Naive thymus-derived CD8-positive, alpha-beta T cell (primary cell): ENCODE measurements at regions not wholly inside any gene's neighbourhood (a gene's known extent, or its start where the extent isn't known, plus 50 kb on each side); places are given as distances from the start of the nearest gene placed in this dataset.
"Not testable (repeated sequence)": the region's sequence is repeated elsewhere in the genome, so short reads cannot be mapped to it uniquely, and the experiment has no call there.

Experiments used
- ATAC-seq, 2 donors: fragments of 150-1000 bp; cut with Tn5 transposase in 1 of 2; sonication (Bioruptor Pico), chemical (Tn5 transposase) in 1 of 2; 1 replicate in 1 of 2; 2 replicates in 1 of 2; pipeline ENCODE4 v1.10.0; 2021; ENCODE audit warnings: mild to moderate bottlenecking in 2 of 2, moderate library complexity in 2 of 2
- POLR2A ChIA-PET: fragments of 350-600 bp; sonication (Branson Sonifier 250); formaldehyde crosslinking; loops from one replicate; lab custom pipeline; 2021; ENCODE audit warnings: antibody characterized with exemption; lab: Charles Lee
- DNase-seq, 10 donors: peaks; one replicate each; pipeline versions ENCODE4 v3.0.0 to v3.0.0-alpha.2; 2020 to 2022
- H3K27ac Mint-ChIP-seq, 10 donors: one replicate each; pipeline ENCODE4 v1.8.0; 2020 to 2022; ENCODE audit warnings: mild to moderate bottlenecking in 10 of 10, mixed read lengths in 10 of 10, moderate library complexity in 4 of 10, inconsistent platforms in 1 of 10
- H3K27me3 Mint-ChIP-seq, 5 donors: one replicate each; pipeline ENCODE4 v1.8.0; 2021 to 2022; ENCODE audit warnings: mixed read lengths in 5 of 5
- H3K36me3 Mint-ChIP-seq, 3 donors: one replicate each; pipeline ENCODE4 v1.8.0; 2020 to 2022; ENCODE audit warnings: mixed read lengths in 3 of 3, mild to moderate bottlenecking in 2 of 3, inconsistent platforms in 1 of 3
- H3K4me1 Mint-ChIP-seq, 4 donors: one replicate each; pipeline ENCODE4 v1.8.0; 2021 to 2022; ENCODE audit warnings: mixed read lengths in 4 of 4
- H3K4me3 Mint-ChIP-seq, 10 donors: one replicate each; pipeline ENCODE4 v1.8.0; 2020 to 2022; ENCODE audit warnings: mild to moderate bottlenecking in 10 of 10, mixed read lengths in 10 of 10, moderate library complexity in 6 of 10, inconsistent platforms in 1 of 10
- H3K9me3 Mint-ChIP-seq, 9 donors: one replicate each; pipeline ENCODE4 v1.8.0; 2020 to 2022; ENCODE audit warnings: mixed read lengths in 9 of 9, mild to moderate bottlenecking in 3 of 9, inconsistent platforms in 1 of 9, moderate library complexity in 1 of 9

DNA sequence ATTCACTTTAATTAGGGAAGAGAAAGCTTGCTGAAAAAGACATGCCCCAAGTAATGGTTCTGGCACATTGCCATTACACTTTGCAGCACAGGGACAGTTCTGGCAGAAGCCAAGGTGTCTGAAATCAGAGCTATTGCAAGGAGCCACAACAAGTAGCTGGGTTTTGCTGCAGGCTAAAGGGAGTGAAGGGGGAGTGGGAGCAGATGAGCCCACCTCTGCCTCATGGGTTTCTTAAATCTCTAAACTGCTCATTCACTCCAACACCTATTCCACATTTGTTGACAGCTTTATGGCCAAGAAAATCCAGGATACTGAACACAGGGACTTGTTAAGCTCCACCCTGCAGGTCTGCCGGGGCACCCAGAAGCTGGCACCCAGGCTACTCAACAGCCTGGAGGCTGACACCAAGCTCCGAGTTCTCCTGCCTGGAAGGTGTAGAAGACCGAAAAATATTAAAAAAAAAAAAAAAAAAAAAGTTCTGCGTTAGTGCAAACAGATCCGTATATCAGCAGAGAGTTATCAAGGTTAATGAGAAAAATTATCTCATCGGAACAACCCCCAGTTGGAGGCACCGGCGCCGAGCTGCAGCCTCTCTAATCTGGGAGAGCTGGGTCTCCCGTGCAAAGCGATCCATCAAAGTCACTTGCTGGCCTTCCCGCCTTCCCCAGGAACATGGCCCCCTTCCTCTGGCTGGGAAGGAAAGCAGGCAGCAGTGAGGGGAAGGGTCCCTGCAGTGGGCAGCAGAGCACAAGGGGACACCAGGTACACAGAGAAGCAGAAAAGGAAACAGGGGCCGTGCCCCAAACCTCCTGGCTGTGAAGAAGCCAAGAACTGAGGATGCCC lies 123.7 kb downstream of the HNMT start:
- Mint-ChIP-seq H3K9me3 (peaks cover 0 to 6% (median 0%) of the 10 kb centered on the region in 9 donors), H3K27me3 (peaks cover 0 to 5% (median 0%) of the 10 kb centered on the region in 5 donors), H3K36me3 (no peaks in the 10 kb centered on the region), H3K4me1 (no peaks in the 10 kb centered on the region), H3K4me3 (no peak overlapping the region), H3K27ac (no peak overlapping the region)
- POLR2A ChIA-PET: no interaction called here
- DNase-seq (no peak), ATAC-seq (no peak)

GRCh38 chr2:138090330-138090729 lies 126.1 kb downstream of the HNMT start:
- H3K27me3 Mint-ChIP-seq: peaks cover 0 to 5% (median 0%) of the 10 kb centered on the region in 5 donors
- H3K27ac Mint-ChIP-seq: no peak overlapping the region
- no peaks in the 10 kb centered on the region for H3K36me3 Mint-ChIP-seq
- POLR2A ChIA-PET: no interaction called here
- H3K4me3 Mint-ChIP-seq: no peak overlapping the region
- no peak for ATAC-seq
- no peaks in the 10 kb centered on the region for H3K4me1 Mint-ChIP-seq
- H3K9me3 Mint-ChIP-seq: peaks cover 0 to 6% (median 0%) of the 10 kb centered on the region in 9 donors
- no peak for DNase-seq

GRCh38 chr2:138093455-138093854 lies 129.2 kb downstream of the HNMT start:
- Mint-ChIP-seq H3K9me3 (peaks cover 0 to 11% (median under 1%) of the 10 kb centered on the region in 9 donors), H3K27ac (no peak overlapping the region), H3K4me1 (no peaks in the 10 kb centered on the region), H3K27me3 (peaks cover 0 to 3% (median 0%) of the 10 kb centered on the region in 5 donors), H3K4me3 (no peak overlapping the region), H3K36me3 (no peaks in the 10 kb centered on the region)
- POLR2A ChIA-PET: no interaction called here
- ATAC-seq: no peak
- DNase-seq: no peak

GRCh38 chr2:138094031-138094430 lies 129.8 kb downstream of the HNMT start:
- no peaks in the 10 kb centered on the region for H3K27me3 Mint-ChIP-seq
- H3K4me1 Mint-ChIP-seq: no peaks in the 10 kb centered on the region
- DNase-seq: no peak
- no peak overlapping the region for H3K27ac Mint-ChIP-seq
- no peak for ATAC-seq
- POLR2A ChIA-PET: no interaction called here
- H3K9me3 Mint-ChIP-seq: peaks cover 0 to 11% (median 3%) of the 10 kb centered on the region in 9 donors
- no peaks in the 10 kb centered on the region for H3K36me3 Mint-ChIP-seq
- H3K4me3 Mint-ChIP-seq: no peak overlapping the region

GRCh38 chr2:138095336-138095735 lies 131.1 kb downstream of the HNMT start:
- Mint-ChIP-seq H3K27ac (no peak overlapping the region), H3K4me1 (no peaks in the 10 kb centered on the region), H3K27me3 (no peaks in the 10 kb centered on the region), H3K9me3 (peaks cover 0 to 12% (median 6%) of the 10 kb centered on the region in 9 donors), H3K4me3 (no peak overlapping the region), H3K36me3 (no peaks in the 10 kb centered on the region)
- POLR2A ChIA-PET: no interaction called here
- ATAC-seq (no peak), DNase-seq (no peak)

DNA sequence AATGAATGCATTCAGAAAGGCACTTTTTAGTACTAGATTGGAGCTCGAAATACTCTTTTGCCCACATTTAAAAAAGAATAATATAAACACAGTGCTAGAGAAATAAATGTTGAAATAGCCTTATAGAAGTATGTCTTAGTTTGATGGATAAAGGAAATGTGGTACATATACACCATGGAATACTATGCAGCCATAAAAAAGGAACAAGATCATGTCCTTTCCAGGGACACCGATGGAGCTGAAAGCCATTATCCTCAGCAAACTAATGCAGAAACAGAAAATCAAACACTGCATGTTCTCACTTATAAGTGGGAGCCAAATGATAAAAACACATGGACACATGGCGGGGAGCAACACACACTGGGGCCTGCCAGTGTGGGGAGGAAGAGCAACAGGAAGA lies 135.0 kb downstream of the HNMT start:
- H3K4me1 Mint-ChIP-seq, POLR2A ChIA-PET, H3K36me3 Mint-ChIP-seq, DNase-seq, ATAC-seq, H3K27me3 Mint-ChIP-seq, H3K4me3 Mint-ChIP-seq: not testable (repeated sequence)
- peak overlapping the region in 1 of 10 donors; percentile 64 for H3K27ac Mint-ChIP-seq
- peaks cover 0 to 13% (median 7%) of the 10 kb centered on the region in 9 donors for H3K9me3 Mint-ChIP-seq

- Mint-ChIP-seq H3K4me3 (no peak overlapping the region), H3K36me3 (no peaks in the 10 kb centered on the region), H3K4me1 (no peaks in the 10 kb centered on the region), H3K27me3 (peaks cover 0 to 4% (median 0%) of the 10 kb centered on the region in 5 donors), H3K9me3 (peaks cover 0 to 14% (median 7%) of the 10 kb centered on the region in 9 donors), H3K27ac (no peak overlapping the region)
- ATAC-seq: no peak
- POLR2A ChIA-PET: no interaction called here
- DNase-seq: no peak
These were observed 137.4 kb downstream of the HNMT start for GRCh38 chr2:138101718-138102117.

GRCh38 chr2:138102664-138103063 lies 138.4 kb downstream of the HNMT start:
- DNase-seq: no peak
- POLR2A ChIA-PET: no interaction called here
- Mint-ChIP-seq H3K36me3 (no peaks in the 10 kb centered on the region), H3K27me3 (peaks cover 0 to 4% (median 0%) of the 10 kb centered on the region in 5 donors), H3K4me1 (no peaks in the 10 kb centered on the region), H3K27ac (no peak overlapping the region), H3K9me3 (peaks cover 0 to 13% (median 7%) of the 10 kb centered on the region in 9 donors), H3K4me3 (no peak overlapping the region)
- no peak for ATAC-seq

DNA sequence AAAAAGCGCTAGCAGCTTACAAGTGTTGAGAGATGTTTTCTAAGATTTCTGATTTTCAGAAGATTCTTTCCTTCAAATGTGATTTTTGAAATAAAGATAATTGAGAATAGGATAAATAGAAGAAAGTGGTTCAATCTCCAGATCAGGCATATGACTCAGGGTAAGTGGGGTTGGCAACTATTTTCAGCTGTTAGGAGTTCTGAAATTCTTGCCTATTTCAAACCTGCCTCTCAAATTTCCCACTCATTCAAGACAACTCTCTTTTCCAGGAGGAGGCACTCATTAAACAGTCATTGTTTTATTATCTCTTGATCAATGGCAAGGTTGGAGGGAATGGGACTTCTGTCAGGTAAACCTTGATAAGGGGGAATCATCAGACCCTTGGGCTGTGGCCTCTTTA lies 138.9 kb downstream of the HNMT start:
- Mint-ChIP-seq H3K9me3 (peaks cover 0 to 13% (median 7%) of the 10 kb centered on the region in 9 donors), H3K4me3 (no peak overlapping the region), H3K27ac (no peak overlapping the region), H3K27me3 (peaks cover 0 to 4% (median 0%) of the 10 kb centered on the region in 5 donors), H3K36me3 (no peaks in the 10 kb centered on the region), H3K4me1 (no peaks in the 10 kb centered on the region)
- no peak for ATAC-seq
- no peak for DNase-seq
- POLR2A ChIA-PET: interaction anchor here (0.6 kb wide), 1 partner anchor 12 kb away, joined by 3 read pairs; no protein-coding TSS in a partner anchor

DNA sequence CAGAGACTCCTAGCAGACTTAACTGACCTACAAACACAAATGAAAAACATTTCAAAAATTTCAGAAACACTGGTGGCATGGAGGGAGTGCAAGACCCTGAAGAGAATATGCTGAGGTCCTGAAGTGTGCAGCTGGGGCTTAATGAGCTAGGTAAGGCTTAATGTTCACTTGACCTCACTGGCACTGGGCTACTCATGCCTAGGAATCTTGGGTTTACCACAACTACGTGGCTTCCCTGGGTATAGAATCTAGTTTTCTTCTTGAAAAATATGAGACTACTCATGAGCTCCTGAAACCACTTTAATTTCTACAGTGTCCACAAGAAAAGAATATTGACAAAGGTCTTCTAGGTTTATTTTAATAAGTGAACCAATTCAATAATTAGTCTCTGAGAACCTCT lies 139.8 kb downstream of the HNMT start:
- Mint-ChIP-seq H3K27ac (no peak overlapping the region), H3K9me3 (peaks cover 0 to 10% (median 4%) of the 10 kb centered on the region in 9 donors), H3K4me1 (no peaks in the 10 kb centered on the region), H3K36me3 (no peaks in the 10 kb centered on the region), H3K27me3 (peaks cover 0 to 5% (median 0%) of the 10 kb centered on the region in 5 donors), H3K4me3 (no peak overlapping the region)
- no peak for ATAC-seq
- POLR2A ChIA-PET: no interaction called here
- DNase-seq: no peak

GRCh38 chr2:138105358-138105757 lies 141.1 kb downstream of the HNMT start:
- H3K4me3 Mint-ChIP-seq: no peak overlapping the region
- POLR2A ChIA-PET: no interaction called here
- H3K27ac Mint-ChIP-seq: no peak overlapping the region
- peaks cover 0 to 7% (median 4%) of the 10 kb centered on the region in 9 donors for H3K9me3 Mint-ChIP-seq
- DNase-seq (no peak), ATAC-seq (no peak)
- peaks cover 0 to 5% (median 0%) of the 10 kb centered on the region in 5 donors for H3K27me3 Mint-ChIP-seq
- H3K36me3 Mint-ChIP-seq: no peaks in the 10 kb centered on the region
- H3K4me1 Mint-ChIP-seq: no peaks in the 10 kb centered on the region

- Mint-ChIP-seq H3K4me1 (no peaks in the 10 kb centered on the region), H3K36me3 (no peaks in the 10 kb centered on the region), H3K27ac (no peak overlapping the region), H3K4me3 (no peak overlapping the region), H3K27me3 (peaks cover 0 to 5% (median 0%) of the 10 kb centered on the region in 5 donors), H3K9me3 (peaks cover 0 to 7% (median 0%) of the 10 kb centered on the region in 9 donors)
- ATAC-seq (no peak), DNase-seq (no peak)
- POLR2A ChIA-PET: no interaction called here
These were observed 142.3 kb downstream of the HNMT start for GRCh38 chr2:138106606-138107005.

GRCh38 chr2:138107288-138107687 lies 143.0 kb downstream of the HNMT start:
- H3K27ac Mint-ChIP-seq: no peak overlapping the region
- DNase-seq (no peak), ATAC-seq (no peak)
- peaks cover 0 to 7% (median 0%) of the 10 kb centered on the region in 9 donors for H3K9me3 Mint-ChIP-seq
- H3K4me1 Mint-ChIP-seq: no peaks in the 10 kb centered on the region
- no peak overlapping the region for H3K4me3 Mint-ChIP-seq
- H3K36me3 Mint-ChIP-seq: no peaks in the 10 kb centered on the region
- peaks cover 0 to 5% (median 0%) of the 10 kb centered on the region in 5 donors for H3K27me3 Mint-ChIP-seq
- POLR2A ChIA-PET: no interaction called here
